ENCODE measurements at regions not wholly inside any gene's neighbourhood (a gene's known extent, or its start where the extent isn't known, plus 50 kb on each side); places are given as distances from the start of the nearest gene placed in this dataset.

DNA sequence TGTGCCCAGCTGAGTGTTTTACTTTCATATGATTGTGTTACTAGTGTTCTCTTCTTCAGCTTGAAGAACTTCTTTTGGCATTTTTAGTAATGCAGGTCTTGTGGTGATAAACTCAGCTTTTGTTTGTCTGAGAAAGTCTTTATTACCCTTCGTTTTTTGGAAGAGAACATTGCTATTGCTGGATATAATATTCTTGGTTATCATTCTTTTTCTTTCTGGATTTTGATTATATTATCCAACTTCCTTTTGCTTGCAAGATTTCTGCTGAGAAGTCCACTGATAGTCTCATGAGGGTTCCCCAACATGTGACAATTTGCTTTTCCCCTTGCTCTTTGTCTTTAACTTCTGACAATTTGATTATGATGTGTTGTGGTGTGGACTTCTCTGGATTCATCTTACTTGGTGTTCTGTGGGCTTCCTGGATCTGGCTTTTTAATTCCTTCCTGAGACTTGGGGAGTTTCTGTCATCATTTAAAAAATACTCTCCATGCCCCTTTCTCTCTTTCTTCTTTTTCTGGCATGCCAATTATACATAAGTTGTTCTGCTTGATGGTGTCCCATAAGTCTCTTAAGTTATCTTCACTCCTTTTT is 416.8 kb downstream of the CCDC91 start:
- no peaks in the 10 kb centered on the region for H3K36me3 Mint-ChIP-seq (ENCODE audit: low read depth, unreplicated experiment)
- DNase-seq (ENCODE audit: low spot score), result no peak
- TF ChIP-seq, protein P1, sequence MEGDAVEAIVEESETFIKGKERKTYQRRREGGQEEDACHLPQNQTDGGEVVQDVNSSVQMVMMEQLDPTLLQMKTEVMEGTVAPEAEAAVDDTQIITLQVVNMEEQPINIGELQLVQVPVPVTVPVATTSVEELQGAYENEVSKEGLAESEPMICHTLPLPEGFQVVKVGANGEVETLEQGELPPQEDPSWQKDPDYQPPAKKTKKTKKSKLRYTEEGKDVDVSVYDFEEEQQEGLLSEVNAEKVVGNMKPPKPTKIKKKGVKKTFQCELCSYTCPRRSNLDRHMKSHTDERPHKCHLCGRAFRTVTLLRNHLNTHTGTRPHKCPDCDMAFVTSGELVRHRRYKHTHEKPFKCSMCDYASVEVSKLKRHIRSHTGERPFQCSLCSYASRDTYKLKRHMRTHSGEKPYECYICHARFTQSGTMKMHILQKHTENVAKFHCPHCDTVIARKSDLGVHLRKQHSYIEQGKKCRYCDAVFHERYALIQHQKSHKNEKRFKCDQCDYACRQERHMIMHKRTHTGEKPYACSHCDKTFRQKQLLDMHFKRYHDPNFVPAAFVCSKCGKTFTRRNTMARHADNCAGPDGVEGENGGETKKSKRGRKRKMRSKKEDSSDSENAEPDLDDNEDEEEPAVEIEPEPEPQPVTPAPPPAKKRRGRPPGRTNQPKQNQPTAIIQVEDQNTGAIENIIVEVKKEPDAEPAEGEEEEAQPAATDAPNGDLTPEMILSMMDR (IDR thresholded peaks at IDR 0.05; ENCODE audit: unreplicated experiment), result no peak
- no peak overlapping the region for H3K27ac Mint-ChIP-seq (ENCODE audit: unreplicated experiment)
- no peak overlapping the region for H3K4me3 Mint-ChIP-seq (ENCODE audit: unreplicated experiment)
- H3K4me1 Mint-ChIP-seq (ENCODE audit: unreplicated experiment), result peaks cover 4% of the 10 kb centered on the region
- no peaks in the 10 kb centered on the region for H3K27me3 Mint-ChIP-seq (ENCODE audit: unreplicated experiment)
- no peaks in the 10 kb centered on the region for H3K9me3 Mint-ChIP-seq (ENCODE audit: unreplicated experiment)

DNA sequence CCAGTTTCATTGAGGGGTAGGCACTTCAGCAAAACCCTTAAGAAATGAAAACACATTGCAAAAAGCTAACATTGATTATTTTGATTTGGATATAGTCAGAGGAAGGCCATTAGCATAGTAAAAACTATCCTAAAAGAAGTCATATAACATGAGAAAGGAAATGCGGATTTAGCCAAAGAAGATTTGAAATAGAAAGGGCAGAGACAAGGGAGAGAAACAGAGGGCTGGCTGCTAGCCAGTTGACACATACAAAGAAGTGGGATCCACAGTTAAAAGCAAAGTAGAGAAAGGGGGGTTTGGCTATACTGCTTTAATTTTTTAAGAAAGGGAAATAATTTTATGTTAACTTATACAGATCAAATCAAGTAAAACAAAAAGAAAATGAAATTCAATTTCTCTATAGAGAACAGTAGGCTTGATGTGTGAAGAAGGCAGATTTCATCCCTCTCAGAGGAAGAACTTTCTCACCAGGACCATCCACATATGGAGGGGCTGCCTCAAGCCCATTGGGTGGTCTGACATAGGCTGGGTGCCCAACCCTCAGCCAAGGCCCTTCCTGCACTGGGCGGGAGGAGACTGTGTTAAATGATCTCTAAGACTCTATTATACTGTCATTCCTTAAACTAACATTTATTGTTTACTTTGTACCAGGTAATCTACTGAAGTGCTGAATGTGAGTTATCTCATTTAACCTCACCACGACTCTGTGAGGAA is 420.3 kb downstream of the CCDC91 start:
- no peak overlapping the region for H3K27ac Mint-ChIP-seq (ENCODE audit: unreplicated experiment)

DNA sequence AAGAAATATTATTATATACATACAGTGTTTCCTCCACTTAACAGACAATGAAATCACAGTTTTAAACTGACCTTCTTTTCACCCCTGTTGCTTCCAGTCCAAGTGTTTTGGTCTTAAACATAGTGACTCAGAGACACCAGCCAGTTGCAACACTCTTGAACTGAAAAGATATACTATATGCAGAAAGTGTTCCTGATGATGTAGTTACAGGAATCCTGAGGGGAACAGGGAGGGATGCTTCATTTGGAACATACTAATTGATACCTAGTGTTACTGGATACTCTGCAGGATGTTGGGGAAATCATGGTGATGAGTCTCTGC is 420.8 kb downstream of the CCDC91 start:
- TF ChIP-seq, protein P1 (IDR thresholded peaks at IDR 0.05; ENCODE audit: unreplicated experiment), result no peak
- Mint-ChIP-seq H3K27me3 (ENCODE audit: unreplicated experiment) (no peaks in the 10 kb centered on the region), H3K27ac (ENCODE audit: unreplicated experiment) (no peak overlapping the region), H3K4me3 (ENCODE audit: unreplicated experiment) (no peak overlapping the region), H3K9me3 (ENCODE audit: unreplicated experiment) (no peaks in the 10 kb centered on the region), H3K36me3 (ENCODE audit: low read depth, unreplicated experiment) (no peaks in the 10 kb centered on the region), H3K4me1 (ENCODE audit: unreplicated experiment) (peaks cover 4% of the 10 kb centered on the region)
- DNase-seq (ENCODE audit: low spot score), result no peak

More for the DNA sequence above, 420.3 kb downstream of the CCDC91 start:
- Mint-ChIP-seq H3K27me3 (ENCODE audit: unreplicated experiment) (no peaks in the 10 kb centered on the region), H3K36me3 (ENCODE audit: low read depth, unreplicated experiment) (no peaks in the 10 kb centered on the region), H3K4me3 (ENCODE audit: unreplicated experiment) (no peak overlapping the region), H3K9me3 (ENCODE audit: unreplicated experiment) (no peaks in the 10 kb centered on the region), H3K4me1 (ENCODE audit: unreplicated experiment) (peaks cover 4% of the 10 kb centered on the region)
- TF ChIP-seq, protein P1 (IDR thresholded peaks at IDR 0.05; ENCODE audit: unreplicated experiment), result no peak
- no peak for DNase-seq (ENCODE audit: low spot score)

DNA sequence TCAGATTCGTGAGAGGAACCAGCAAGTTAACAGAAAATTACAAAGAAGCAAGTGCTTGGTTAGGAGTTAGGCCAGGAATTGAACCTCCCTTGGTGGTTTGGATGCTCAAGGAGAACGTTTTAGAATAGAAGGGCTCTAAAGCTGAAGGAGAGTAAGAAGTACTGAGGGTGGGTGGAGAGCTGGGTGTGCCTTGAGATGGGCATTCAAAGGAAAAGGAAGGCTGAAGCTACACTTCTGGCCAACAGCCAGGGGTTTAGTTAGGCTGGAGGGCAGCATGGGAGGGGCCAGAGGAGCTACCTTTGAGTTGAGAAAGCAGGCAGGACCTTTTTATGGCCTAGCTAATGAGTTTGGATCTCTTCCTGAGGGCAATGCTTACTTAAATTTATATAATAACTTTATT is 421.2 kb downstream of the CCDC91 start:
- H3K27ac Mint-ChIP-seq (ENCODE audit: unreplicated experiment), result no peak overlapping the region
- H3K4me3 Mint-ChIP-seq (ENCODE audit: unreplicated experiment), result no peak overlapping the region
- no peaks in the 10 kb centered on the region for H3K36me3 Mint-ChIP-seq (ENCODE audit: low read depth, unreplicated experiment)

DNA sequence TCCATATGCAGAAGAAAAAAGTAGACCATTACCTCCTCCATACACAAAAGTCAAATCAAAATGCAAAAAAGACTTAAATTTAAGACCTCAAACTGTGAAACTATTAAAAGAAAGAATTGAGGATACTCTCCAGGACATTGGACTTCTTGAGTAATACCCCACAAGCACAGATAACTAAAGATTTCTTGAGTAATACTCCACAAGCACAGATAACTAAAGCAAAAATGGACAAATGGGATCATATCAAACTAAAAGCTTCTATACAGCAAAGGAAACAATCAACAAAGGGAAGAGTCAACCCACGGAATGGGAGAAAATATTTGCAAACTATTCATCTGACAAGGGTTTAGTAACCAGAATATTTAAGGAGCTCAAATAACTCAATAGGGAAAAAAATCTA is 427.9 kb downstream of the CCDC91 start:
- H3K27me3 Mint-ChIP-seq (ENCODE audit: unreplicated experiment), result no peaks in the 10 kb centered on the region

More for the DNA sequence above, 421.2 kb downstream of the CCDC91 start:
- no peaks in the 10 kb centered on the region for H3K27me3 Mint-ChIP-seq (ENCODE audit: unreplicated experiment)
- H3K9me3 Mint-ChIP-seq (ENCODE audit: unreplicated experiment), result no peaks in the 10 kb centered on the region
- no peak for DNase-seq (ENCODE audit: low spot score)
- TF ChIP-seq, protein P1 (IDR thresholded peaks at IDR 0.05; ENCODE audit: unreplicated experiment), result no peak
- H3K4me1 Mint-ChIP-seq (ENCODE audit: unreplicated experiment), result peaks cover 4% of the 10 kb centered on the region

More for the DNA sequence above, 427.9 kb downstream of the CCDC91 start:
- Mint-ChIP-seq H3K4me3 (ENCODE audit: unreplicated experiment) (no peak overlapping the region), H3K9me3 (ENCODE audit: unreplicated experiment) (no peaks in the 10 kb centered on the region), H3K27ac (ENCODE audit: unreplicated experiment) (no peak overlapping the region), H3K36me3 (ENCODE audit: low read depth, unreplicated experiment) (no peaks in the 10 kb centered on the region), H3K4me1 (ENCODE audit: unreplicated experiment) (no peaks in the 10 kb centered on the region)
- TF ChIP-seq, protein P1 (IDR thresholded peaks at IDR 0.05; ENCODE audit: unreplicated experiment), result no peak
- DNase-seq (ENCODE audit: low spot score), result no peak

Measured in endothelial cell (in vitro differentiated cells).